IPS DF 19.7 (cell line): ENCODE measurements at regions not wholly inside any gene's neighbourhood (a gene's known extent, or its start where the extent isn't known, plus 50 kb on each side); places are given as distances from the start of the nearest gene placed in this dataset.

ENCODE experiments used
- DNase-seq: peaks from one replicate; pipeline ENCODE4 v3.0.0-alpha.2; 2013; ENCODE audit warnings: low read depth, low spot score

- DNase-seq = no peak
Observed at GRCh38 chr16:62462971-62463370, 426.7 kb upstream of the CDH8 start.

- DNase-seq = no peak
Observed at GRCh38 chr16:62450291-62450690, 414.1 kb upstream of the CDH8 start.

- no peak for DNase-seq
Observed at GRCh38 chr16:62445909-62446308, 409.7 kb upstream of the CDH8 start.

- DNase-seq = no peak
Observed at GRCh38 chr16:62424206-62424605, 388.0 kb upstream of the CDH8 start.

GRCh38 chr16:62408760-62409159 lies 372.5 kb upstream of the CDH8 start:
- DNase-seq = peak; percentile 25

GRCh38 chr16:62406387-62406786 lies 370.1 kb upstream of the CDH8 start:
- DNase-seq = no peak

- DNase-seq = peak; percentile 54
Observed at GRCh38 chr16:62404842-62405611, 368.8 kb upstream of the CDH8 start.

- no peak for DNase-seq
Observed at GRCh38 chr16:62392698-62393097, 356.5 kb upstream of the CDH8 start.

- DNase-seq = no peak
Observed at GRCh38 chr16:62391940-62392339, 355.7 kb upstream of the CDH8 start.

GRCh38 chr16:62391134-62391533 lies 354.9 kb upstream of the CDH8 start:
- DNase-seq = no peak

- DNase-seq = no peak
Observed at GRCh38 chr16:62390214-62390613, 354.0 kb upstream of the CDH8 start.

GRCh38 chr16:62386411-62386810 lies 350.2 kb upstream of the CDH8 start:
- DNase-seq = no peak

- DNase-seq = no peak
Observed at GRCh38 chr16:62383941-62384340, 347.7 kb upstream of the CDH8 start.

- DNase-seq = no peak
Observed at GRCh38 chr16:62370445-62370844, 334.2 kb upstream of the CDH8 start.

- DNase-seq = peak; percentile 15
Observed at GRCh38 chr16:62363501-62363900, 327.3 kb upstream of the CDH8 start.

- DNase-seq = no peak
Observed at GRCh38 chr16:62353355-62353754, 317.1 kb upstream of the CDH8 start.

- DNase-seq = no peak
Observed at GRCh38 chr16:62342216-62342615, 306.0 kb upstream of the CDH8 start.

GRCh38 chr16:62335356-62335755 lies 299.1 kb upstream of the CDH8 start:
- no peak for DNase-seq

- no peak for DNase-seq
Observed at GRCh38 chr16:62321606-62322005, 285.4 kb upstream of the CDH8 start.

GRCh38 chr16:62298600-62298999 lies 262.4 kb upstream of the CDH8 start:
- DNase-seq = no peak

- no peak for DNase-seq
Observed at GRCh38 chr16:62294213-62294972, 258.2 kb upstream of the CDH8 start.

GRCh38 chr16:62288990-62289629 lies 252.9 kb upstream of the CDH8 start:
- DNase-seq = no peak

GRCh38 chr16:62280506-62280905 lies 244.3 kb upstream of the CDH8 start:
- no peak for DNase-seq
